ENCODE measurements at regions not wholly inside any gene's neighbourhood (a gene's known extent, or its start where the extent isn't known, plus 50 kb on each side); places are given as distances from the start of the nearest gene placed in this dataset.
"Not testable (repeated sequence)": the region's sequence is repeated elsewhere in the genome, so short reads cannot be mapped to it uniquely, and the experiment has no call there.

DNA sequence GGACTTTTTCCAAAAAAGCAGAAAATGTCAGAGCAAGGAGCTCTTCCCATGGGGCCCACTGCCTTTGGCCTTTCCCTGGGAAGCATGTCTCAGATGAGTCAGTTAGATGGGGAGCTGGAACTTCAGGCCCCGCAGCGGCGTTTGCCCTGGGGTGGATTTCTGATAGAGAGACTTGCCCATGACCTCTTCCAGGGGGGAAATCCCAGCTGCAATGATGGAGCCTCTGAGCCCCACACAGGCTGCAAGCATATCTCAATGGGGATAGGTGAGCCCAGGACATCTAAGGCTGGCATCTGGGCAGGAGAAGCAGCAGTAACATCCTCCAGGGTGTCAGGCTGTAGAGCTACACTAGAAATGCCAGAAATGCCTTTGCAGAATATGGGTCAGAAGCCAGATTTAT, 269.2 kb upstream of the TCERG1L start:
- DNase-seq, result no peak
- Mint-ChIP-seq H3K4me3 (ENCODE audit: unreplicated experiment) (no peak overlapping the region), H3K36me3 (ENCODE audit: unreplicated experiment) (peaks cover 6% of the 10 kb centered on the region), H3K9me3 (ENCODE audit: unreplicated experiment) (peaks cover 8% of the 10 kb centered on the region), H3K27ac (ENCODE audit: unreplicated experiment) (no peak overlapping the region), H3K27me3 (ENCODE audit: unreplicated experiment) (peaks cover 3% of the 10 kb centered on the region), H3K4me1 (ENCODE audit: low read depth, unreplicated experiment) (no peaks in the 10 kb centered on the region)
- TF ChIP-seq, protein P1, sequence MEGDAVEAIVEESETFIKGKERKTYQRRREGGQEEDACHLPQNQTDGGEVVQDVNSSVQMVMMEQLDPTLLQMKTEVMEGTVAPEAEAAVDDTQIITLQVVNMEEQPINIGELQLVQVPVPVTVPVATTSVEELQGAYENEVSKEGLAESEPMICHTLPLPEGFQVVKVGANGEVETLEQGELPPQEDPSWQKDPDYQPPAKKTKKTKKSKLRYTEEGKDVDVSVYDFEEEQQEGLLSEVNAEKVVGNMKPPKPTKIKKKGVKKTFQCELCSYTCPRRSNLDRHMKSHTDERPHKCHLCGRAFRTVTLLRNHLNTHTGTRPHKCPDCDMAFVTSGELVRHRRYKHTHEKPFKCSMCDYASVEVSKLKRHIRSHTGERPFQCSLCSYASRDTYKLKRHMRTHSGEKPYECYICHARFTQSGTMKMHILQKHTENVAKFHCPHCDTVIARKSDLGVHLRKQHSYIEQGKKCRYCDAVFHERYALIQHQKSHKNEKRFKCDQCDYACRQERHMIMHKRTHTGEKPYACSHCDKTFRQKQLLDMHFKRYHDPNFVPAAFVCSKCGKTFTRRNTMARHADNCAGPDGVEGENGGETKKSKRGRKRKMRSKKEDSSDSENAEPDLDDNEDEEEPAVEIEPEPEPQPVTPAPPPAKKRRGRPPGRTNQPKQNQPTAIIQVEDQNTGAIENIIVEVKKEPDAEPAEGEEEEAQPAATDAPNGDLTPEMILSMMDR (IDR thresholded peaks at IDR 0.05; ENCODE audit: partially characterized antibody, unreplicated experiment), result no peak

- not testable (repeated sequence) for H3K4me3 Mint-ChIP-seq (ENCODE audit: unreplicated experiment); H3K4me1 Mint-ChIP-seq (ENCODE audit: low read depth, unreplicated experiment); H3K27ac Mint-ChIP-seq (ENCODE audit: unreplicated experiment); H3K27me3 Mint-ChIP-seq (ENCODE audit: unreplicated experiment); H3K36me3 Mint-ChIP-seq (ENCODE audit: unreplicated experiment); DNase-seq
- H3K9me3 Mint-ChIP-seq (ENCODE audit: unreplicated experiment), result peaks cover 10% of the 10 kb centered on the region
These were observed 270.0 kb upstream of the TCERG1L start for GRCh38 chr10:131581547-131581946.

- no peak overlapping the region for H3K4me3 Mint-ChIP-seq (ENCODE audit: unreplicated experiment)
- H3K9me3 Mint-ChIP-seq (ENCODE audit: unreplicated experiment), result peaks cover 5% of the 10 kb centered on the region
These were observed 272.8 kb upstream of the TCERG1L start for GRCh38 chr10:131584287-131584686.

GRCh38 chr10:131585761-131586160, 274.2 kb upstream of the TCERG1L start:
- H3K9me3 Mint-ChIP-seq (ENCODE audit: unreplicated experiment), result peaks cover 5% of the 10 kb centered on the region
- no peak overlapping the region for H3K27ac Mint-ChIP-seq (ENCODE audit: unreplicated experiment)
- no peaks in the 10 kb centered on the region for H3K27me3 Mint-ChIP-seq (ENCODE audit: unreplicated experiment)
- no peaks in the 10 kb centered on the region for H3K4me1 Mint-ChIP-seq (ENCODE audit: low read depth, unreplicated experiment)
- H3K4me3 Mint-ChIP-seq (ENCODE audit: unreplicated experiment), result no peak overlapping the region
- TF ChIP-seq, protein P1 (IDR thresholded peaks at IDR 0.05; ENCODE audit: partially characterized antibody, unreplicated experiment), result no peak
- peaks cover 8% of the 10 kb centered on the region for H3K36me3 Mint-ChIP-seq (ENCODE audit: unreplicated experiment)
- no peak for DNase-seq

More at GRCh38 chr10:131584287-131584686, 272.8 kb upstream of the TCERG1L start:
- Mint-ChIP-seq H3K4me1 (ENCODE audit: low read depth, unreplicated experiment) (no peaks in the 10 kb centered on the region), H3K36me3 (ENCODE audit: unreplicated experiment) (peaks cover 8% of the 10 kb centered on the region), H3K27ac (ENCODE audit: unreplicated experiment) (no peak overlapping the region), H3K27me3 (ENCODE audit: unreplicated experiment) (no peaks in the 10 kb centered on the region)
- no peak for DNase-seq
- TF ChIP-seq, protein P1 (IDR thresholded peaks at IDR 0.05; ENCODE audit: partially characterized antibody, unreplicated experiment), result no peak

DNA sequence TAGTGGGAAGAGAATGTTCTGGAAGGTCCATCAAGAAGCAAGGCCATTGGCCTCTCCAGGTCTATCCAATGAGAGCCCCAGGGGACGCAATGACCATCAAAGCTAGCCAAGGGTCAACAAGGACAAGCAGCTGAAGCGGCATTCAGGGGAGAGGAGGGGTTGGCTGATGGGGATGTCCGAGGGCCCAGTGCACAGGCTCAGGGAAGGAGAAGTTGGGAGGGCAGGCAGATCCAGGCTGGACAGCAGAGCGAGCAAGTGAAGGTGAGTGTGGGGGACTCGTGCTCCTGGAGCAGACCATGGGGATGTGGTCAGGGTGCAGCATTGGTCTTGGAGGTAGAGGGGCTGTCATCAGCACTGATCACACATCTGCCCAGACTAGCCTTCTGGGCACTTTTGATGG, 275.4 kb upstream of the TCERG1L start:
- TF ChIP-seq, protein P1 (IDR thresholded peaks at IDR 0.05; ENCODE audit: partially characterized antibody, unreplicated experiment), result no peak
- no peaks in the 10 kb centered on the region for H3K27me3 Mint-ChIP-seq (ENCODE audit: unreplicated experiment)
- H3K4me1 Mint-ChIP-seq (ENCODE audit: low read depth, unreplicated experiment), result no peaks in the 10 kb centered on the region
- peaks cover 5% of the 10 kb centered on the region for H3K9me3 Mint-ChIP-seq (ENCODE audit: unreplicated experiment)
- no peak overlapping the region for H3K4me3 Mint-ChIP-seq (ENCODE audit: unreplicated experiment)
- H3K27ac Mint-ChIP-seq (ENCODE audit: unreplicated experiment), result no peak overlapping the region
- peaks cover 8% of the 10 kb centered on the region for H3K36me3 Mint-ChIP-seq (ENCODE audit: unreplicated experiment)
- no peak for DNase-seq
